Activated CD4-positive, alpha-beta T cell treated with anti-CD3 and anti-CD28 coated beads, Interleukin-2, amount 50 U/mL, for 48 hours (primary cell): ENCODE measurements at regions not wholly inside any gene's neighbourhood (a gene's known extent, or its start where the extent isn't known, plus 50 kb on each side); places are given as distances from the start of the nearest gene placed in this dataset.

Experiments used
- DNase-seq, 2 experiments: peaks; one replicate each; pipeline ENCODE4 v3.0.0-alpha.2; 2020

GRCh38 chr1:42096554-42096953 lies 56.7 kb upstream of the GUCA2B start:
- DNase-seq = no peak

DNA sequence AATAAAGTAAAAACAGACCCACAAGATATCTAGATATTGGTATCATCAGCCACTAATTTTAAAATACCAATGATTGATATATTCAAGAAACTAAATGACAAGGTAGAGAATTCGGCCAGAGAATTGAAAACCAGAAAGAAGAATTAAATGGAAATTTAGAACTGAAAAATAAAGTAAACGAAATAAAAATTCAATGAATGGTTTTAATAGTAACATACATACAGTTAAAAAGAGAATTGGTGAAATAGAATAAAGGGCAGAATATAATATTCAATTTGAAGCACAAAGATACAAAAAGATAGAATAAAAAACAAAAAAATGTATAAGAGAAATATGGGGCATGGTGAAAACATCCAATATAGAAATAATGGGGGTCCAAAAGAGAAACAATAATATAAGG lies 64.0 kb upstream of the GUCA2B start:
- no peak for DNase-seq

DNA sequence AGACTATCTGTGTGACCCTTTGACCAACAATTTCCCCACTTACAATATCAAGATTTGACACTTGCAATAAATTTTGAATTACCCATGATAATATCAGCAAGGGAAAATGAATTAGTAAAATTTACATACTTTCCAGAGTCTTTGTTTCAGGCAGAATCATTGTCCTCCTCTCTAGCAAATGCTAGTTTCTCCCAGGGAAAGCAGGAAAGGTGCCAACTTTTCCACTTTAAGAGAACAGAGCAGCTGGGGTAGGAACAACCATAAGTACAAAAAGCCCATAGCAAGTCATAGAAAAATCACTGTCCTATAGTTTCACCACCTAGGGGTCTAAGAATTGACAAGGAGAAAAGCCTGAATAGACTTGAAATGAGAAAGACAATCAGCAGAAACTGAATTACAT lies 67.1 kb upstream of the GUCA2B start:
- DNase-seq = no peak

GRCh38 chr1:42085596-42085995 lies 67.6 kb upstream of the GUCA2B start:
- no peak for DNase-seq

GRCh38 chr1:42081475-42081874 lies 71.7 kb upstream of the GUCA2B start:
- DNase-seq = no peak

DNA sequence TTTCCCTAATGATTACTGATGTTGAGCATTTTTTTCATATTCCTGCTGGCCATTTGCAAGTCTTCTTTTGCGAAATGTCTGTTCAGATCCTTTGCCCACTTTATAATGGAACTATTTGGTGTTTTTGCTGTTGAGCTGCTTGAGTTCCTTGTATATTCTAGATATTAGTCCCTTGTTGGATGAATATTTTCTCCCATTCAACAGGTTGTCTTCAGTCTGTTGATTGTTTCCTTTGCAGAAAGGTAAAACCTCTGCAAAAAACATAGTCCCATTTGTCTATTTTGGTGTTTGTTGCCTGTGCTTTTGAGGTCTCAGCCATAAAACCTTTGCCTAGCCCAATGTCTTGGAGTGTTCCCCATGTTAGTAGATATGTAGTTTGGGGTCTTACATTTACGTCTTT lies 78.0 kb upstream of the GUCA2B start:
- DNase-seq = no peak

DNA sequence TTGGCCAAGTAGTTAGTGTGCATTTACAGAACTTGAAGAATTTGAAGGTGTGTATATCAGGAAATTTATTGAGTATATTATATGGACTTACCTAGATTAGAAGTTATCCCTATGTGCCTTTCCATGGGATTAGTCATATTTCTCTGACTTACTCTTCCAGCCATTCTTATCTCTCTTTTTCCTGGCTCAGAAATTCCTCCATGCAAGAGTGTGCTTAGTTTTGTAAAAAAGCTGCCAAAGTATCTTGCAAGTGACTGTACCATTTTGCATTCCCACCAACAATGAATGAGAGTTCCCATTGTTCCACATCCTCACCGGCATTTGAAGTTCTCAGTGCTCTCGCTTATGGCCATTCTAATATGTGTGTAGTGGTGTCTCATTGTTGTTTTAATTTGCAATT lies 82.2 kb upstream of the GUCA2B start:
- no peak for DNase-seq

DNA sequence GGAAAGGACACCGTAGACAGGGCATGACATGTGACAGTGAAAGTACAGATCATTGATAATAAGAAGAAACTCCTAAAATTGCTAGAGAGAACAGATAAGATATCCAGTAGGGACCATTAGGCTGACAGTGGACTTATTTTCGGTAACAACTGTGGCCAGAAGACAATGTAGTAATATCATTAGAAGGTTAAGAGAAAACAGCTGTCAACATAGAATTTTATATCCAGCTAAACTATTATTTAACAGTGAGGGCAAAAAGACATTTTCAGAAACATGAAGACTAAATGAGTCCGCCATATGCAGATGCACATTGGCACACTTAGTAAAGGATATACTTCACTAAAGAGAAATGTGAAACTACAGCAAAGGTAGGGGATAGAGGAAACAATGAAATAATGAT lies 95.4 kb upstream of the GUCA2B start:
- DNase-seq = no peak

DNA sequence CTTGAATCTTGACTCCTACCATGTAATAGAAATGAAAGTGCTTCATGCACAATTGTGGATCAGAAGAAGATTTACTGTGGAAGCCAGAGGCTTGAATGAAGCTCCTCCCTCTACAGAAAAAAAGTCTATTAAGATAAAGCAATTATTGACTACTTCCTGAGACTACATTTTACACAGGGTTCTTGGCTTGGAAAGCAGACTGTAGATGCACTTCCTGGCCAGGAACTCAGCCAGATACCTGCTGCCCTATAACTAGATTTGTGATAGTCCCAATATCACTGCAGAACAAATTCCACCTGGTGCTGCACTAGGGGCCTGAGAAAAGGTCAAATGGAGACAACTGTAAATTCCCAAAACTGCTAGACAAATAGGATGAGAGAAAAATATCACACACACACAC lies 96.8 kb upstream of the GUCA2B start:
- DNase-seq = no peak

GRCh38 chr1:42055061-42055460 lies 98.1 kb upstream of the GUCA2B start:
- DNase-seq = no peak

DNA sequence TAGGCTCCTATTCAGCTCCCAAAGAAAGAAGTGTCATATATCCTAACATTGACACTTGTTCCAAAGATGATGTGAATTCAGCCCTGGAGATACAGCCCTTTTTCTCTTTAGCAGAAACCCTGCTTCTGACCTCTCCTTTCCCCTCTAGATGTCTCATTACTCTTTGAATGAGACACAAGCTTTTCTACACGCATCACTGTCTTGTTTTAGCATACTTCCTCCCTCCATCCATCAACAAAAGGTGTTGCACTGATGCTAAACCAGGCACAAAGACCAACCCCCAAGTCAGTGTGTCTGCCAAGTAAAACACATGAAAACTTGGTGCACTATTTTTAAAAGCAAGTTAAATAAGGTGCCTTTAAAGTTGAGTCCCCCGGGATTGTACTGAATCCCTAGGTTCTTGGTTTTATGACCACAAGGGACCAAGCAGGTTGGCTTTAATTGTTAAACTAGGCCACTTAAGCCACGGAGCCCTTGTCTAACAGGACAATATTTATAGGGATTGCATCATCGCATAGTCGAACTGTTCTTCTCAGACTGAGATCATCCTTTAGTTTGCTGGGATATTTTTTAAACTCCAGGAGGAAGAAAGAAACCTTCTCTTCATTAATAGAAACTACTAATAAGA lies 101.0 kb upstream of the GUCA2B start:
- DNase-seq = no peak

DNA sequence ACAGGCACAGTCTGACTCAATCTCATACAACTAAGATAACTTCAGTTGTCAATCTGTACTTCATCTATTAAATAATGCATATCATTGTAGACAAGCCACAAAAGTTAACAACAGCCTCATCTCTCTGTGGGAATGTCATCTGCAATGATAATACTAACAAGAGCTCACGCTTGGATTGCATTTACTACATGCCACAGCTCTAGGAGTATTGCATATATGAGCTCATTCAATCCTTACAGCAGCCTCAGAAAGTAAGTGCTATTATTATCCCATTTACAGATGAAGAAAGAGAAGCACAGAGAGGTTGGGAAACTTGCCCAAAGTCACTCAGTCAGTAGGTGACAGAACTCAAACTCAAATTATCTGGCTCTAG lies 105.7 kb upstream of the GUCA2B start:
- no peak for DNase-seq

- no peak for DNase-seq
Observed at GRCh38 chr1:42046761-42047507, 106.3 kb upstream of the GUCA2B start.

GRCh38 chr1:42044346-42044745 lies 108.9 kb upstream of the GUCA2B start:
- no peak for DNase-seq

DNA sequence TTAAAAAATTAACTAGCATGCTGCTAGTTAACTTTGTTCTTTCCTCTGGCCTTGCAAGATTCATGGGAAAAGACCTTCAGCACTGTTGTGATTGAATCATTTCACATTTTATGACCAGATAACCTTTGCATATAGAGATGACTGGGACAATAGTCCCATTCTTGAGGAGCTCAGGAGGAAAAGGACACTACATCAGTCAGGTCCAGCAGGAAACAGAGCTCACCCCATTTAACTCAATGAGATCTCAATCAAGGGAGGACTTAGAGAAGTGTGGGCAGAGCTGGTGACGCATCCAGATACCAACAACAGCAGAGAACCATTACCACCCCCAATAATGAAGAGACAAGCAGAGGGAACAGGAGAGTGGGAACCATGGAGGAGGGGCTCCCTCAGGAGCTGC lies 109.4 kb upstream of the GUCA2B start:
- DNase-seq = no peak

DNA sequence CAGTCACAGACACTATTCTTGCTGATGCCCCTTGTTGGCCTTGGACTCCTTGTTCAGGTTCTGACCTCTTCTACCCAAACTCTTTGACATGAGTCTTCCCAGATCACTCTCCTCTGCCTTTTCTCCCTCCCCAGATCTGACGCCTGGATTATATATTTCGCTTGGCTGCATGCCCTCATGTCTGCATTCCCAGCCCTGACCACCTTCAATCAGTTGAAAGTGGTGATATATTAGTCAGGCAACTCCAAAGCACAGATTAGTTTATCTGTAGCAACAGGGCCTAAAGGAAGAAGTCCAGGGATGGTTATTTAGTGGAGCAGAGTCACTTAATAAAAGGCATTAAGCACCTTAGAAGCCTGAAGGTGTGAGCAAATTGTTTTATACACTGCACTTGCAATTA lies 110.0 kb upstream of the GUCA2B start:
- no peak for DNase-seq

- no peak for DNase-seq
Observed at GRCh38 chr1:42041031-42041430, 112.2 kb upstream of the GUCA2B start.

- no peak for DNase-seq
Observed at GRCh38 chr1:42040159-42040558, 113.1 kb upstream of the GUCA2B start.

- no peak for DNase-seq
Observed at GRCh38 chr1:42038261-42038660, 114.9 kb upstream of the GUCA2B start.

DNA sequence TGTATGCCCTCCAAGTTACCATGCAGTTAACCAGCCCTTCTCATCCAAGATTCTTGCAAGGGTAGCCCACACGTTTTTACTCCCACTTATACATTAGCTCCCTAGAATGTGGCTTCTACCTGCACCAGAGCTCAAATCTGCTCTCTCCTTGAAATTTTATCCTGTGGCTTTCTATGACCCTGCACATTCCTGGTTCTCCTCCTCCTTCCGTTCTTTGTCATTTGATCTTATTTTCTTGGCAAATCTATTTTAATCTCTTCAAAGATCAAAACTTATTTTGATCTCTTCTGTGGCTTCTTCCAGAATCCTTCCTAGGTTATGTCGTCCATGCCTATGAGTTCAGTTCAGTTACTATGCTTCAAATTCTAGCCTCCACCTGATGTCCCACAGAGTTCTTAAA lies 115.6 kb upstream of the GUCA2B start:
- DNase-seq = no peak

GRCh38 chr1:42037161-42037560 lies 116.0 kb upstream of the GUCA2B start:
- no peak for DNase-seq

DNA sequence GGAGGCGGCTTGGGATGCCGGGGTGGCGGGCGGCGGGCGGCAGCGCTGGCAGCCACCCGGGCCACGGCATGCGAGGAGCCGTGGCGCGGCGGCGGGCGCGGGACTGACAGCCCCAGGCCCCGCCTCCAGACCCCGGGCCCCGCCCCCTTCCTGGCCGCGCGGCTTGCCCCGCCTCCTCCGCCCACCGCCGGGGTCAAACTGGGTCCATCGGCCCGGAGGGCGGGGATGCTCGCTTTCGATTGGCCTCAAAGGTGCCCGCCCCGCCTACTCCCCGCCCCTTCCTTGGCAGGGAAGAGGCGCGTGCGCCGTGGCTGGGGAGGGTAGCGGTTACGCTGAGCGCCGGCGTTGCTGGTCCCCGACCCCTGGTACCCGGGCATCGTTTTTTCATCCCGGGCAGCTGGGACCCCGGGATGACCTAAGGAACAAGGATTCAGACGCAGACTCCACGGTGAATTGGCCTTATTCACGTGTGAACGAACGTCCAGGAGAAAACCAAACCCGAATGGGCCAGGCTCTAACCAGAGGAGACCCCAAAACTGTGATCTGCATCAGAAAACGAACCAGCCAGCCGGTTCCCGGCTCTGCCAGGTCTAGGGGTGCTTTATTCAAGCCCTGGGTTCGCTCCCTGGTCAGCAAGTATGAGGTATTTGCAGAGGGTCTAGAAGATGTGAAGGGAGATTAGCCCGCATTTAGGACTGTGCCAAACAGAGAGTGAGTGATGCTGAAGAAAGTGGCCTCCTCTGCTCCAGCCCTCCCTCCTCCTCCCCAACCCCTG lies 117.2 kb upstream of the GUCA2B start:
- DNase-seq = peak; percentile 99

DNA sequence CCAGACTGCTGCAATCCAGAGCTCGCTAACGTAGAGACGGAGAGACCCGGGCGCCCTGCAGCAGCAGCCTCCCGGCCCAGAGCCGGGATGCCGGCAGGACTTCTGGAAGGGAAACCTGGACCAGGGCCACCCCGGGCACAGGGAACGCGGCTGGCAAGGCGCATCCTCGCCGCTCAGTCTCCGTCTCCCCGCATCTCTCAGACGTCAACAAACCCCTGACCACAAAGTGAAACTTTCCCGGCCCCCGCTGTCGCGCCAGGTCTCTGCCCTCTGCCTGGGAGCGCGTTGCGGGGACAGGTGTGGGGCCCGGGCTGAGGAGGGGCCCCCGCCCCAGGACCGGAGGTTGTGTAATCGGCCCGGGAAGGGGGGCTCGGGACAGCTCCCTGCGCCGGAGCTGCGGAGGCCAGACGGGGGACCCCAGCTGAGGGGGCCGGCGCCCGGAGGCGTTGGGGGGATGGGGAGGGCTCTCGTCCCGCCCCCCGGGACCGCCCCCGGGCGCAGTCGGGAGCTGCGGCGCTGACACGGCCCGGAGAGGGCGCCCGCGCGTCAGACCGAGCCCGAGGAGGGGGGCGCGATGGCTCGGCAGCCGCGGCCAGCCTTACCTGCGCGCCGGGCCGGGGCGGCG lies 116.6 kb upstream of the HIVEP3 start:
- peak in 1 of 2 experiments; percentile 65 for DNase-seq

DNA sequence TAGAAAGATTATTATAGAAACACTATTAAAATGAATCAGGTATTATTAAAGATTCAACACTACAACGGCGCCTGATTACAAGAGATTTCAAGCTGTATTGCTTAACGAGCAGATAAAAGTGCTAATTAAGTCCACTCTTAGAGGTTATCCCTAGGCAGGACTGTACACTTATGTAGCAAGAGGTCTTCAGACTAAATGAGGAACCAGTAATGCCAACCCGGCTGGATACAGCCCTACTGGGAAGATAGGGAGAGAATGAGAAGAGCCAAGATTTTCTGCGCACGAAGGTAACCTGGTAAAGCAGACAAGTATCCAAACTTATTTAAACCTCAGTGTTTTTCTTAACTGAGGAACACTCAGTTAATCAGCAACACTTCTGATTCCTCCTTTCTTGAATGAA lies 115.7 kb upstream of the HIVEP3 start:
- no peak for DNase-seq
